Esophagus squamous epithelium (tissue), 4 donors: ENCODE measurements at regions not wholly inside any gene's neighbourhood (a gene's known extent, or its start where the extent isn't known, plus 50 kb on each side); places are given as distances from the start of the nearest gene placed in this dataset.

Experiments used
- CTCF ChIP-seq, 6 experiments: fragments of 450-650 bp in 4 of 6; fragments of 200-600 bp in 2 of 6; sonication (generic) in 2 of 6; IDR thresholded peaks; one replicate each; pipeline ENCODE4 v1.5.1; 2016 to 2019; ENCODE audit warnings: antibody characterized with exemption in 6 of 6, mild to moderate bottlenecking in 4 of 6, moderate library complexity in 4 of 6
- POLR2A ChIP-seq, 4 donors: fragments of 450-650 bp; IDR thresholded peaks; one replicate each; pipeline ENCODE4 v1.6.1; 2017; ENCODE audit warnings: antibody characterized with exemption in 4 of 4, mild to moderate bottlenecking in 4 of 4, moderate library complexity in 3 of 4

- no peak for TF ChIP-seq CTCF (IDR thresholded peaks at IDR 0.05)
- TF ChIP-seq POLR2A (IDR thresholded peaks at IDR 0.05): no peak
Observed at GRCh38 chr7:84394219-84394618, 199.6 kb upstream of the SEMA3A start.
